Fibroblast of lung (primary cell): ENCODE measurements at regions not wholly inside any gene's neighbourhood (a gene's known extent, or its start where the extent isn't known, plus 50 kb on each side); places are given as distances from the start of the nearest gene placed in this dataset.

Source experiments
- CTCF ChIP-seq, 2 donors: IDR thresholded peaks in 1 of 2; conservative IDR thresholded peaks in 1 of 2; 1 replicate in 1 of 2; 2 replicates in 1 of 2; pipeline ENCODE4 v1.5.1; 2011 to 2012; ENCODE audit warnings: low read length in 2 of 2, control low read depth in 1 of 2, inconsistent platforms in 1 of 2, low read depth in 1 of 2, mild to moderate bottlenecking in 1 of 2
- EZH2 ChIP-seq: IDR thresholded peaks from 2 replicates; pipeline ENCODE4 v1.5.1; 2012; ENCODE audit warnings: low read length, control low read depth, mild to moderate bottlenecking; ENCODE audit errors: missing control alignments

- no peak for TF ChIP-seq CTCF (conservative IDR thresholded peaks at IDR 0.05 in 1 of 2, IDR thresholded peaks at IDR 0.05 in 1 of 2; ENCODE audit: low read depth in 1 of 2, low read length in 2 of 2)
- no peak for TF ChIP-seq EZH2
These were observed 91.1 kb downstream of the TMEM47 start for GRCh38 chrX:34565981-34566380.
